DND-41 (cell line): ENCODE measurements at regions not wholly inside any gene's neighbourhood (a gene's known extent, or its start where the extent isn't known, plus 50 kb on each side); places are given as distances from the start of the nearest gene placed in this dataset.

Experiments
- ATAC-seq: fragments of 200-7000 bp; cut with Tn5 transposase; 3 replicates; pipeline ENCODE4 v1.9.1; 2021; ENCODE audit warnings: low read depth; ENCODE audit not compliant: insufficient read depth
- DNase-seq: peaks from one replicate; pipeline ENCODE4 v3.0.0-alpha.2; 2020
- H2AFZ ChIP-seq: 2 replicates; pipeline ENCODE4 v1.6.0; 2012; ENCODE audit warnings: low read depth, low read length
- H3K27ac ChIP-seq: 2 replicates; pipeline ENCODE4 v1.5.1; 2012; ENCODE audit warnings: low read length, inconsistent platforms
- H3K27me3 ChIP-seq: fragments of 200-600 bp; sonication (generic); 2 replicates; pipeline ENCODE4 v1.6.0; 2012; ENCODE audit warnings: low read length, mild to moderate bottlenecking, inconsistent platforms; ENCODE audit not compliant: insufficient read depth, poor library complexity
- H3K36me3 ChIP-seq: 2 replicates; pipeline ENCODE4 v1.5.1; 2012; ENCODE audit warnings: low read length, inconsistent platforms; ENCODE audit not compliant: insufficient read depth
- H3K4me1 ChIP-seq: 2 replicates; pipeline ENCODE4 v1.5.1; 2012; ENCODE audit warnings: mild to moderate bottlenecking, low read length; ENCODE audit not compliant: insufficient read depth
- H3K4me2 ChIP-seq: 2 replicates; pipeline ENCODE4 v1.6.0; 2012; ENCODE audit warnings: mild to moderate bottlenecking, moderate library complexity, low read length, inconsistent platforms; ENCODE audit not compliant: insufficient read depth
- H3K4me3 ChIP-seq, 2 experiments: fragments of 200-600 bp in 1 of 2; shearing (Covaris generic) in 1 of 2; 2 replicates each; pipeline ENCODE4 v1.5.1; 2012 to 2016; ENCODE audit warnings: inconsistent platforms in 2 of 2, low read length in 2 of 2, mild to moderate bottlenecking in 2 of 2, low read depth in 1 of 2, moderate library complexity in 1 of 2
- H3K79me2 ChIP-seq: 2 replicates; pipeline ENCODE4 v1.6.0; 2012; ENCODE audit warnings: low read length, inconsistent platforms; ENCODE audit not compliant: insufficient read depth
- H3K9ac ChIP-seq: 2 replicates; pipeline ENCODE4 v1.6.0; 2012; ENCODE audit warnings: low read depth, mild to moderate bottlenecking, inconsistent platforms, low read length, moderate library complexity
- H3K9me3 ChIP-seq: 2 replicates; pipeline ENCODE4 v1.5.1; 2012; ENCODE audit warnings: low read length, moderate library complexity, mild to moderate bottlenecking, inconsistent platforms; ENCODE audit not compliant: insufficient read depth, severe bottlenecking
- H4K20me1 ChIP-seq: 2 replicates; pipeline ENCODE4 v1.6.0; 2012; ENCODE audit warnings: low read length; ENCODE audit not compliant: insufficient read depth
- EZH2 ChIP-seq: IDR thresholded peaks from 3 replicates; pipeline ENCODE4 v1.6.1; 2012; ENCODE audit warnings: borderline replicate concordance, low read depth, mild to moderate bottlenecking, moderate library complexity, low read length, inconsistent platforms; ENCODE audit not compliant: severe bottlenecking
- TF ChIP-seq, protein P1 (sequence below): IDR thresholded peaks from 2 replicates; pipeline ENCODE4 v1.5.1; 2012; ENCODE audit warnings: borderline replicate concordance, low read length, moderate library complexity, mild to moderate bottlenecking; ENCODE audit not compliant: poor library complexity, severe bottlenecking; ENCODE audit errors: extremely low read depth

- no peak for DNase-seq
These were observed 150.9 kb downstream of the EMP1 start for GRCh38 chr12:13347241-13348043.

GRCh38 chr12:13345722-13346121 is 149.2 kb downstream of the EMP1 start:
- Histone ChIP-seq H3K4me2 (no peak overlapping the region), H3K27me3 (peaks cover 13% of the 10 kb centered on the region), H3K79me2 (no peaks in the 10 kb centered on the region), H3K27ac (no peak overlapping the region), H3K9me3 (no peaks in the 10 kb centered on the region), H4K20me1 (no peaks in the 10 kb centered on the region), H3K4me1 (no peaks in the 10 kb centered on the region), H3K9ac (no peak overlapping the region), H3K36me3 (no peaks in the 10 kb centered on the region), H3K4me3 (no peak overlapping the region), H2AFZ (no peak overlapping the region)
- ATAC-seq: no peak
- TF ChIP-seq EZH2: no peak
- TF ChIP-seq, protein P1, sequence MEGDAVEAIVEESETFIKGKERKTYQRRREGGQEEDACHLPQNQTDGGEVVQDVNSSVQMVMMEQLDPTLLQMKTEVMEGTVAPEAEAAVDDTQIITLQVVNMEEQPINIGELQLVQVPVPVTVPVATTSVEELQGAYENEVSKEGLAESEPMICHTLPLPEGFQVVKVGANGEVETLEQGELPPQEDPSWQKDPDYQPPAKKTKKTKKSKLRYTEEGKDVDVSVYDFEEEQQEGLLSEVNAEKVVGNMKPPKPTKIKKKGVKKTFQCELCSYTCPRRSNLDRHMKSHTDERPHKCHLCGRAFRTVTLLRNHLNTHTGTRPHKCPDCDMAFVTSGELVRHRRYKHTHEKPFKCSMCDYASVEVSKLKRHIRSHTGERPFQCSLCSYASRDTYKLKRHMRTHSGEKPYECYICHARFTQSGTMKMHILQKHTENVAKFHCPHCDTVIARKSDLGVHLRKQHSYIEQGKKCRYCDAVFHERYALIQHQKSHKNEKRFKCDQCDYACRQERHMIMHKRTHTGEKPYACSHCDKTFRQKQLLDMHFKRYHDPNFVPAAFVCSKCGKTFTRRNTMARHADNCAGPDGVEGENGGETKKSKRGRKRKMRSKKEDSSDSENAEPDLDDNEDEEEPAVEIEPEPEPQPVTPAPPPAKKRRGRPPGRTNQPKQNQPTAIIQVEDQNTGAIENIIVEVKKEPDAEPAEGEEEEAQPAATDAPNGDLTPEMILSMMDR: no peak
- DNase-seq: no peak

More at GRCh38 chr12:13347241-13348043, 150.9 kb downstream of the EMP1 start:
- Histone ChIP-seq H3K36me3 (no peaks in the 10 kb centered on the region), H3K4me2 (no peak overlapping the region), H3K4me3 (no peak overlapping the region), H3K27me3 (peaks cover 16% of the 10 kb centered on the region), H3K9me3 (no peaks in the 10 kb centered on the region), H2AFZ (no peak overlapping the region), H3K79me2 (no peaks in the 10 kb centered on the region), H4K20me1 (no peaks in the 10 kb centered on the region), H3K4me1 (no peaks in the 10 kb centered on the region), H3K27ac (no peak overlapping the region), H3K9ac (no peak overlapping the region)
- no peak for ATAC-seq
- TF ChIP-seq EZH2: no peak
- TF ChIP-seq, protein P1: no peak

DNA sequence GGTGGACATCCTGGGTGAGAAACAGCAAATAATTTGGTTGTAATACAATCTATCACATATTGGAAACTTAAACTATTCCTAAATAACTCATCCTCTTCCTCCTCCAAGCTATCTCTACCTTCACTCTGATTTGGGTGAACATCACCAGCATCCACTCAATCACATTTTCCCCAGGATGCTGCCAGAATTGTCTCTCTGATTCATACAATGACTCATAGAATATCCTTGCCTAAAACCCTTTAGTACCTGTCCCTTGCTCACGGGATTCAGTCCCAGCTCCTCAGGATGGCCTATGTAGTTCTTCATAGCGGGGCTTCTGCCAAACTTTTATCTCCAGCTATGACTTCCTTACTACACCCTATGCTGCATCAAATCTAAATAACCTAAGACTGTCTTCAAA is 146.8 kb downstream of the EMP1 start:
- TF ChIP-seq, protein P1: no peak
- no peak for TF ChIP-seq EZH2
- H2AFZ ChIP-seq: no peak overlapping the region
- H3K27ac ChIP-seq: no peak overlapping the region
- no peak overlapping the region for H3K4me2 ChIP-seq
- H3K36me3 ChIP-seq: no peaks in the 10 kb centered on the region
- no peaks in the 10 kb centered on the region for H4K20me1 ChIP-seq
- no peaks in the 10 kb centered on the region for H3K9me3 ChIP-seq
- no peak for DNase-seq
- H3K4me1 ChIP-seq: no peaks in the 10 kb centered on the region
- no peaks in the 10 kb centered on the region for H3K79me2 ChIP-seq
- ATAC-seq: no peak
- H3K27me3 ChIP-seq: peaks cover 2% of the 10 kb centered on the region
- H3K4me3 ChIP-seq: no peak overlapping the region
- H3K9ac ChIP-seq: no peak overlapping the region
